ENCODE measurements at regions not wholly inside any gene's neighbourhood (a gene's known extent, or its start where the extent isn't known, plus 50 kb on each side); places are given as distances from the start of the nearest gene placed in this dataset.

GRCh38 chr2:41779888-41780287 is 267.9 kb upstream of the PKDCC start:
- intact Hi-C loops (cut with DNase I), result loop anchor here (5.0 kb wide), 1 partner anchor 373 kb away; no protein-coding TSS in a partner anchor
- no peak for ATAC-seq
- no peak for DNase-seq (ENCODE audit: missing footprints)

- no peak for ATAC-seq
- DNase-seq (ENCODE audit: missing footprints), result no peak
- intact Hi-C loops (cut with DNase I), result loop anchor here (5.0 kb wide), 1 partner anchor 375 kb away; no protein-coding TSS in a partner anchor
These were observed 265.3 kb upstream of the PKDCC start for GRCh38 chr2:41782306-41783158.

- intact Hi-C loops (cut with DNase I), result loop anchor here (5.0 kb wide), 1 partner anchor 377 kb away; no protein-coding TSS in a partner anchor
- ATAC-seq (no peak), DNase-seq (ENCODE audit: missing footprints) (no peak)
These were observed 263.3 kb upstream of the PKDCC start for GRCh38 chr2:41784496-41784895.

GRCh38 chr2:41785251-41786022 is 262.4 kb upstream of the PKDCC start:
- DNase-seq (ENCODE audit: missing footprints), result no peak
- no peak for ATAC-seq
- intact Hi-C loops (cut with DNase I), result no loop called here

GRCh38 chr2:41791523-41791922 is 256.3 kb upstream of the PKDCC start:
- intact Hi-C loops (cut with DNase I), result no loop called here
- ATAC-seq, result no peak
- DNase-seq (ENCODE audit: missing footprints), result no peak

GRCh38 chr2:41803361-41803760 is 244.5 kb upstream of the PKDCC start:
- intact Hi-C loops (cut with DNase I), result no loop called here
- no peak for ATAC-seq
- DNase-seq (ENCODE audit: missing footprints), result no peak

- ATAC-seq (no peak), DNase-seq (ENCODE audit: missing footprints) (no peak)
- intact Hi-C loops (cut with DNase I), result no loop called here
These were observed 241.5 kb upstream of the PKDCC start for GRCh38 chr2:41806286-41806685.

GRCh38 chr2:41821167-41821566 is 226.7 kb upstream of the PKDCC start:
- intact Hi-C loops (cut with DNase I), result no loop called here
- no peak for DNase-seq (ENCODE audit: missing footprints)
- ATAC-seq, result no peak

- ATAC-seq, result no peak
- intact Hi-C loops (cut with DNase I), result no loop called here
- DNase-seq (ENCODE audit: missing footprints), result no peak
These were observed 220.9 kb upstream of the PKDCC start for GRCh38 chr2:41826921-41827320.

- no peak for DNase-seq (ENCODE audit: missing footprints)
- intact Hi-C loops (cut with DNase I), result no loop called here
- no peak for ATAC-seq
These were observed 220.4 kb upstream of the PKDCC start for GRCh38 chr2:41827354-41827971.

GRCh38 chr2:41828052-41828643 is 219.7 kb upstream of the PKDCC start:
- DNase-seq (ENCODE audit: missing footprints) (no peak), ATAC-seq (no peak)
- intact Hi-C loops (cut with DNase I), result no loop called here

GRCh38 chr2:41829052-41829451 is 218.8 kb upstream of the PKDCC start:
- DNase-seq (ENCODE audit: missing footprints) (no peak), ATAC-seq (no peak)
- intact Hi-C loops (cut with DNase I), result no loop called here

GRCh38 chr2:41830600-41830999 is 217.2 kb upstream of the PKDCC start:
- no peak for ATAC-seq
- no peak for DNase-seq (ENCODE audit: missing footprints)
- intact Hi-C loops (cut with DNase I), result no loop called here

GRCh38 chr2:41832218-41832617 is 215.6 kb upstream of the PKDCC start:
- DNase-seq (ENCODE audit: missing footprints) (no peak), ATAC-seq (no peak)
- intact Hi-C loops (cut with DNase I), result no loop called here

- intact Hi-C loops (cut with DNase I), result no loop called here
- DNase-seq (ENCODE audit: missing footprints) (no peak), ATAC-seq (no peak)
These were observed 212.4 kb upstream of the PKDCC start for GRCh38 chr2:41835401-41835800.

GRCh38 chr2:41836948-41837347 is 210.9 kb upstream of the PKDCC start:
- no peak for ATAC-seq
- intact Hi-C loops (cut with DNase I), result no loop called here
- no peak for DNase-seq (ENCODE audit: missing footprints)

- DNase-seq (ENCODE audit: missing footprints) (no peak), ATAC-seq (no peak)
- intact Hi-C loops (cut with DNase I), result no loop called here
These were observed 210.2 kb upstream of the PKDCC start for GRCh38 chr2:41837610-41838009.

- DNase-seq (ENCODE audit: missing footprints) (peak; percentile 94), ATAC-seq (peak; percentile 99)
- intact Hi-C loops (cut with DNase I), result no loop called here
These were observed 206.9 kb upstream of the PKDCC start for GRCh38 chr2:41840702-41841551.

All from Right ventricle myocardium inferior (tissue), 1 donor.